H9 (cell line): ENCODE measurements at regions not wholly inside any gene's neighbourhood (a gene's known extent, or its start where the extent isn't known, plus 50 kb on each side); places are given as distances from the start of the nearest gene placed in this dataset.

ENCODE experiments used
- DNase-seq: peaks from one replicate; pipeline ENCODE4 v3.0.0-alpha.2; 2017
- H2AFZ ChIP-seq: one replicate; pipeline ENCODE4 v1.6.1; 2013; ENCODE audit warnings: mild to moderate bottlenecking, low read length, control low read depth, moderate library complexity
- H2AK5ac ChIP-seq: 2 replicates; pipeline ENCODE4 v1.6.1; 2013; ENCODE audit warnings: low read length, control low read depth, mixed read lengths; ENCODE audit not compliant: insufficient read length
- H2BK120ac ChIP-seq: one replicate; pipeline ENCODE4 v1.6.1; 2013; ENCODE audit warnings: low read depth, mild to moderate bottlenecking, low read length, control low read depth, inconsistent platforms; ENCODE audit not compliant: poor library complexity, severe bottlenecking
- H2BK12ac ChIP-seq: 2 replicates; pipeline ENCODE4 v1.6.1; 2013; ENCODE audit warnings: low read length, control low read depth, mixed read lengths, low read depth; ENCODE audit not compliant: insufficient read length
- H2BK15ac ChIP-seq: 2 replicates; pipeline ENCODE4 v1.6.1; 2013; ENCODE audit warnings: low read depth, low read length, control low read depth
- H2BK20ac ChIP-seq: one replicate; pipeline ENCODE4 v1.6.1; 2013; ENCODE audit warnings: low read depth, mild to moderate bottlenecking, low read length, control low read depth, inconsistent platforms; ENCODE audit not compliant: poor library complexity, severe bottlenecking
- H2BK5ac ChIP-seq: 2 replicates; pipeline ENCODE4 v1.6.1; 2013; ENCODE audit warnings: low read length, control low read depth, mixed read lengths; ENCODE audit not compliant: insufficient read length
- H3K14ac ChIP-seq: 2 replicates; pipeline ENCODE4 v1.6.1; 2013; ENCODE audit warnings: low read length, control low read depth; ENCODE audit not compliant: insufficient read depth
- H3K18ac ChIP-seq: 2 replicates; pipeline ENCODE4 v1.6.1; 2013; ENCODE audit warnings: low read depth, mild to moderate bottlenecking, mixed read lengths, low read length, control low read depth; ENCODE audit not compliant: insufficient read length
- H3K23ac ChIP-seq: 2 replicates; pipeline ENCODE4 v1.6.1; 2013; ENCODE audit warnings: low read length, control low read depth, mixed read lengths, low read depth; ENCODE audit not compliant: insufficient read length
- H3K23me2 ChIP-seq: 2 replicates; pipeline ENCODE4 v1.6.1; 2013; ENCODE audit warnings: low read depth, mild to moderate bottlenecking, mixed read lengths, low read length, control low read depth; ENCODE audit not compliant: insufficient read length, poor library complexity, severe bottlenecking
- H3K27ac ChIP-seq: 2 replicates; pipeline ENCODE4 v1.5.1; 2013; ENCODE audit warnings: low read length, control low read depth, mixed read lengths, low read depth; ENCODE audit not compliant: insufficient read length
- H3K27me3 ChIP-seq: 2 replicates; pipeline ENCODE4 v1.6.1; 2013; ENCODE audit warnings: low read length, control low read depth, inconsistent platforms; ENCODE audit not compliant: insufficient read depth
- H3K4ac ChIP-seq: 2 replicates; pipeline ENCODE4 v1.6.1; 2013; ENCODE audit warnings: low read depth, mild to moderate bottlenecking, control low read depth, inconsistent platforms, low read length, moderate library complexity
- H3K4me1 ChIP-seq: 2 replicates; pipeline ENCODE4 v1.6.1; 2013; ENCODE audit warnings: low read length, control low read depth, inconsistent platforms; ENCODE audit not compliant: insufficient read depth
- H3K4me2 ChIP-seq: 2 replicates; pipeline ENCODE4 v1.6.1; 2013; ENCODE audit warnings: low read length, control low read depth, mixed read lengths; ENCODE audit not compliant: insufficient read length, insufficient read depth
- H3K56ac ChIP-seq: 2 replicates; pipeline ENCODE4 v1.6.1; 2013; ENCODE audit warnings: low read depth, mild to moderate bottlenecking, mixed read lengths, low read length, control low read depth; ENCODE audit not compliant: insufficient read length
- H3K79me1 ChIP-seq: 2 replicates; pipeline ENCODE4 v1.6.1; 2013; ENCODE audit warnings: low read depth, mild to moderate bottlenecking, moderate library complexity, low read length, control low read depth, inconsistent platforms; ENCODE audit not compliant: insufficient read depth, poor library complexity, severe bottlenecking
- H3K79me2 ChIP-seq: 2 replicates; pipeline ENCODE4 v1.6.1; 2013; ENCODE audit warnings: low read length, control low read depth, inconsistent platforms; ENCODE audit not compliant: insufficient read depth
- H3K9ac ChIP-seq: 2 replicates; pipeline ENCODE4 v1.6.1; 2013; ENCODE audit warnings: low read length, control low read depth, mixed read lengths; ENCODE audit not compliant: insufficient read length; ENCODE audit errors: extremely low read depth
- H3K9me3 ChIP-seq: one replicate; pipeline ENCODE4 v1.6.1; 2013; ENCODE audit warnings: low read depth, low read length, inconsistent platforms; ENCODE audit not compliant: control insufficient read depth
- H3T11ph ChIP-seq: one replicate; pipeline ENCODE4 v1.6.1; 2013; ENCODE audit warnings: mild to moderate bottlenecking, low read length, control low read depth, inconsistent platforms
- H4K20me1 ChIP-seq: one replicate; pipeline ENCODE4 v1.6.1; 2013; ENCODE audit not compliant: control insufficient read depth, insufficient read length, insufficient read depth
- H4K5ac ChIP-seq: 2 replicates; pipeline ENCODE4 v1.6.1; 2013; ENCODE audit warnings: low read depth, mild to moderate bottlenecking, mixed read lengths, low read length, control low read depth; ENCODE audit not compliant: insufficient read length
- H4K8ac ChIP-seq: replicated peaks from 2 replicates; pipeline ENCODE4 v1.6.1; 2013; ENCODE audit warnings: low read length, control low read depth, mixed read lengths, low read depth; ENCODE audit not compliant: insufficient read length
- H4K91ac ChIP-seq: 2 replicates; pipeline ENCODE4 v1.6.1; 2013; ENCODE audit warnings: low read depth, mild to moderate bottlenecking, moderate library complexity, mixed read lengths, low read length, control low read depth; ENCODE audit not compliant: insufficient read length
- H3K27ac Mint-ChIP-seq, 3 experiments: 2 replicates in 2 of 3; 3 replicates in 1 of 3; pipeline ENCODE4 v1.8.0; 2020 to 2021; ENCODE audit warnings: mixed read lengths in 3 of 3, mild to moderate bottlenecking in 1 of 3, moderate library complexity in 1 of 3
- H3K27me3 Mint-ChIP-seq: 2 replicates; pipeline ENCODE4 v1.8.0; 2021; ENCODE audit warnings: low read depth, mild to moderate bottlenecking, moderate library complexity, mixed read lengths
- H3K36me3 Mint-ChIP-seq, 3 experiments: 2 replicates in 2 of 3; 3 replicates in 1 of 3; pipeline ENCODE4 v1.8.0; 2020 to 2021; ENCODE audit warnings: low read depth in 3 of 3, mixed read lengths in 3 of 3; ENCODE audit not compliant: insufficient read depth in 1 of 3
- H3K4me1 Mint-ChIP-seq, 2 experiments: 2 replicates each; pipeline ENCODE4 v1.8.0; 2020; ENCODE audit warnings: mixed read lengths in 2 of 2
- H3K4me3 Mint-ChIP-seq, 2 experiments: 2 replicates in 1 of 2; 3 replicates in 1 of 2; pipeline ENCODE4 v1.8.0; 2020 to 2021; ENCODE audit warnings: mild to moderate bottlenecking in 2 of 2, mixed read lengths in 2 of 2, moderate library complexity in 1 of 2
- H3K9me3 Mint-ChIP-seq, 2 experiments: 2 replicates in 1 of 2; 3 replicates in 1 of 2; pipeline ENCODE4 v1.8.0; 2020; ENCODE audit warnings: mild to moderate bottlenecking in 2 of 2, mixed read lengths in 2 of 2, moderate library complexity in 1 of 2
- CTCF ChIP-seq: fragments of 200-600 bp; sonication (generic); conservative IDR thresholded peaks from 3 replicates; pipeline ENCODE4 v1.8.0; 2021; ENCODE audit warnings: antibody characterized with exemption, mild to moderate bottlenecking
- WGBS: extraction: QIAGEN DNeasy Blood & Tissue Kit; methylation state at CpG from one replicate; pipeline ENCODE4 v1.1.7; 2013; ENCODE audit warnings: missing lambda C conversion rate, low lambda C conversion rate, mixed read lengths; ENCODE audit not compliant: insufficient read length; ENCODE audit errors: extremely low coverage; 5-methylcytosine and 5-hydroxymethylcytosine counted together

- Histone ChIP-seq H3K9ac (no peak overlapping the region), H2AFZ (no peak overlapping the region), H4K20me1 (no peaks in the 10 kb centered on the region), H3K79me1 (no peaks in the 10 kb centered on the region), H2BK120ac (no peak overlapping the region), H3K79me2 (no peaks in the 10 kb centered on the region), H3K27ac (no peak overlapping the region), H3K23me2 (no peaks in the 10 kb centered on the region), H2BK12ac (no peak overlapping the region), H3K23ac (no peak overlapping the region), H2BK20ac (no peak overlapping the region), H3K4ac (no peak overlapping the region), H3K9me3 (no peaks in the 10 kb centered on the region), H3K27me3 (no peaks in the 10 kb centered on the region), H4K8ac (no peak overlapping the region), H2BK15ac (no peak overlapping the region), H3K56ac (no peak overlapping the region), H3K4me1 (no peaks in the 10 kb centered on the region), H4K91ac (no peak overlapping the region), H2BK5ac (no peak overlapping the region), H3T11ph (no peak overlapping the region), H3K4me2 (no peak overlapping the region), H4K5ac (no peak overlapping the region), H2AK5ac (no peak overlapping the region), H3K18ac (no peak overlapping the region), H3K14ac (no peak overlapping the region)
- H3K4me1 Mint-ChIP-seq = peaks cover 34 to 35% of the 10 kb centered on the region in 2 experiments
- TF ChIP-seq CTCF = no peak
- no peak for DNase-seq
- no peaks in the 10 kb centered on the region for H3K36me3 Mint-ChIP-seq
- peaks cover 17% of the 10 kb centered on the region for H3K27me3 Mint-ChIP-seq
- no peak overlapping the region for H3K4me3 Mint-ChIP-seq
- H3K27ac Mint-ChIP-seq = no peak overlapping the region
- no CpG with 5 or more reads among the region's 11 CpGs for WGBS
- no peaks in the 10 kb centered on the region; a peak in 1 of 5 replicates for H3K9me3 Mint-ChIP-seq
Observed at GRCh38 chr1:4129693-4130092, 229.6 kb upstream of the C1orf174 start.
